ENCODE measurements at regions not wholly inside any gene's neighbourhood (a gene's known extent, or its start where the extent isn't known, plus 50 kb on each side); places are given as distances from the start of the nearest gene placed in this dataset.

DNA sequence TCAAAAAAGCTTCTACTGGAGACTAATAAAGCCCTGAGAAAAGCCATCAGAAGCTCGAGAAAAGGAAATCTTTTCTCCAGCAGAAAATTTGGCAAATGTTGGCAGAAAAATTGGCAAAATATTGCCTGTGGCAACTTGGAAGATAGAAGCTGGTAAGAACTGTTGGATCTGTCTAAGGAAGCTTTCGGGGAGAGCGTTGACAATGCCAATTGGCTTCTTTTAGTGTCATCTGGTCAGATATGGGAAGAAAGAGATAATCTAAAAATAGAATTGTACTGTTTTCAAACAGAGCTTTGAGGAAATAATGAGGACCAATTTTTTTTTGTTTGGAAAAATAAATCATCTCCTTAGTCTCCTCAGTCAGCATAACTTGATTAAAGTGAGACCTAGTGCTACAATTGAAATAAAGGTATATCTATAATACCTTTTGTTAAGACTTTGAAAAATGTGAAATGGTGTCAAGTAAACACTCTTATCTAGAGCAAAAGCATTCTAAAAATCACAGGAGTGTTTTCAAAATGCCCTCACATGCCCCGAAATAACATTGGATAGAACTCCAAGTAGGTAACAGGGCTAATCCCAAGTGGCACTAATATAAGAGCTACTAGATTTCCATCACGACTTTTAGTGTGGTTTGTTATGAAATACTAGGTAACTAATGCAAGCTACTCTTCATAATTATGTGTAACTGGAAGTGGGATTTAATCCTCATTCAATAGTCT is 882.2 kb upstream of the B3GALT2 start:
- TF ChIP-seq, protein P1, sequence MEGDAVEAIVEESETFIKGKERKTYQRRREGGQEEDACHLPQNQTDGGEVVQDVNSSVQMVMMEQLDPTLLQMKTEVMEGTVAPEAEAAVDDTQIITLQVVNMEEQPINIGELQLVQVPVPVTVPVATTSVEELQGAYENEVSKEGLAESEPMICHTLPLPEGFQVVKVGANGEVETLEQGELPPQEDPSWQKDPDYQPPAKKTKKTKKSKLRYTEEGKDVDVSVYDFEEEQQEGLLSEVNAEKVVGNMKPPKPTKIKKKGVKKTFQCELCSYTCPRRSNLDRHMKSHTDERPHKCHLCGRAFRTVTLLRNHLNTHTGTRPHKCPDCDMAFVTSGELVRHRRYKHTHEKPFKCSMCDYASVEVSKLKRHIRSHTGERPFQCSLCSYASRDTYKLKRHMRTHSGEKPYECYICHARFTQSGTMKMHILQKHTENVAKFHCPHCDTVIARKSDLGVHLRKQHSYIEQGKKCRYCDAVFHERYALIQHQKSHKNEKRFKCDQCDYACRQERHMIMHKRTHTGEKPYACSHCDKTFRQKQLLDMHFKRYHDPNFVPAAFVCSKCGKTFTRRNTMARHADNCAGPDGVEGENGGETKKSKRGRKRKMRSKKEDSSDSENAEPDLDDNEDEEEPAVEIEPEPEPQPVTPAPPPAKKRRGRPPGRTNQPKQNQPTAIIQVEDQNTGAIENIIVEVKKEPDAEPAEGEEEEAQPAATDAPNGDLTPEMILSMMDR (IDR thresholded peaks at IDR 0.05; ENCODE audit: poor library complexity): no peak
- TF ChIP-seq EZH2phosphoT487 (IDR thresholded peaks at IDR 0.05; ENCODE audit: low read depth, severe bottlenecking, unreplicated experiment): no peak
